Activated CD8-positive, alpha-beta T cell treated with anti-CD3 and anti-CD28 coated beads, Interleukin-2, amount 10 ng/mL, durations not matched to agents 7 days and 5 days (primary cell): ENCODE measurements at regions not wholly inside any gene's neighbourhood (a gene's known extent, or its start where the extent isn't known, plus 50 kb on each side); places are given as distances from the start of the nearest gene placed in this dataset.
"Not testable (repeated sequence)": the region's sequence is repeated elsewhere in the genome, so short reads cannot be mapped to it uniquely, and the experiment has no call there.

Source experiments
- ATAC-seq: fragments of 150-1000 bp; cut with Tn5 transposase; one replicate; pipeline ENCODE4 v1.10.0; 2021; ENCODE audit warnings: moderate library complexity
- CTCF ChIA-PET: fragments of 350-600 bp; sonication (Branson Sonifier 250); formaldehyde crosslinking; loops from one replicate; lab custom pipeline; 2021; ENCODE audit warnings: antibody characterized with exemption; lab: Charles Lee
- POLR2A ChIA-PET: fragments of 350-600 bp; sonication (Branson Sonifier 250); formaldehyde crosslinking; loops from one replicate; lab custom pipeline; 2021; ENCODE audit warnings: antibody characterized with exemption; lab: Charles Lee
- DNase-seq: peaks from one replicate; pipeline ENCODE4 v3.0.0-alpha.2; 2020
- H3K27ac Mint-ChIP-seq: one replicate; pipeline ENCODE4 v1.8.0; 2021; ENCODE audit warnings: mild to moderate bottlenecking, mixed read lengths
- H3K27me3 Mint-ChIP-seq: one replicate; pipeline ENCODE4 v1.8.0; 2021; ENCODE audit warnings: low read depth, mixed read lengths
- H3K36me3 Mint-ChIP-seq: one replicate; pipeline ENCODE4 v1.8.0; 2021; ENCODE audit warnings: low read depth, mixed read lengths
- H3K4me1 Mint-ChIP-seq: one replicate; pipeline ENCODE4 v1.8.0; 2021; ENCODE audit warnings: low read depth, mixed read lengths
- H3K4me3 Mint-ChIP-seq: one replicate; pipeline ENCODE4 v1.8.0; 2021; ENCODE audit warnings: mild to moderate bottlenecking, mixed read lengths
- H3K9me3 Mint-ChIP-seq: one replicate; pipeline ENCODE4 v1.8.0; 2022; ENCODE audit warnings: mixed read lengths; ENCODE audit not compliant: insufficient read depth

DNA sequence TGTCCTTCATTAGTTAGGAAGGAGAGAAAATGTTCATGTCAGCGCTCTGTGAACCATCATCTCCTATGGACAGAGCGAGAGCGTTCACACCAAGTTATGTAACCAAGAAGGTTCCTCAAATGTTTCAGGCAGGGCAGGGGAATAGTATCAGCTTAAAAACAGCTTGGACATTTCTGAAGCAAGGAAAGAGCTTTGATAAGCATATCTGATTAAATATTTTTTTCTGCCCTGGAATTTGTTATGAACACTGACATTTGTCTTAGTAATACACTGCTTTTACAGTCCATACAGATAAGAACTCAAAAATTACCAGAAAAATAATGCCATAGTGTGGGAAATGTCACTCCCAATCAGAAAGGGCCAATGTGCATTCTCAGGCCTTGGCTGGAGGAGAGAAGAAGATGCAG is 66.3 kb upstream of the LIFR start:
- ChIA-PET CTCF (no interaction called here), POLR2A (no interaction called here)
- H3K27ac Mint-ChIP-seq = no peak overlapping the region
- H3K4me3 Mint-ChIP-seq = no peak overlapping the region
- H3K9me3 Mint-ChIP-seq = peaks cover 8% of the 10 kb centered on the region
- no peak for DNase-seq
- H3K36me3 Mint-ChIP-seq = no peaks in the 10 kb centered on the region
- no peak for ATAC-seq
- H3K27me3 Mint-ChIP-seq = peaks cover 2% of the 10 kb centered on the region
- H3K4me1 Mint-ChIP-seq = no peaks in the 10 kb centered on the region

DNA sequence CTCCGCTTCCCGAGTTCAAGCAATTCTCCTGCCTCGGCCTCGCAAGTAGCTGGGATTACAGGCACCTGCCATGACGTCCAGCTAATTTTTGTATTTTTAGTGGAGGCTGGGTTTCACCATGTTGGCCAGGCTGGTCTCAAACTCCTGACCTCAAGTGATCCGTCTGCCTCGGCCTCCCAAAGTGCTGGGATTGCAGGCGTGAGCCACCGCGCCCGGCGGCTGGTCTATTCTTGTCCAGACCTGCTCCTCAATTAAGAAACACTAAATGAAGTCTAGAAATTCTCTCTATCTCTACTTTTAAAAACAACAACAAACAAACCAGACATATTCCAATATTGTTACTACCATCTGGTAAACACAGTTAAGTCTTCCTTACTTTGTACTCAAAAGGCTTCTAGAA is 68.1 kb upstream of the LIFR start:
- H3K36me3 Mint-ChIP-seq, H3K9me3 Mint-ChIP-seq, POLR2A ChIA-PET, H3K27ac Mint-ChIP-seq, DNase-seq, H3K4me1 Mint-ChIP-seq, H3K27me3 Mint-ChIP-seq, CTCF ChIA-PET, H3K4me3 Mint-ChIP-seq, ATAC-seq: not testable (repeated sequence)

DNA sequence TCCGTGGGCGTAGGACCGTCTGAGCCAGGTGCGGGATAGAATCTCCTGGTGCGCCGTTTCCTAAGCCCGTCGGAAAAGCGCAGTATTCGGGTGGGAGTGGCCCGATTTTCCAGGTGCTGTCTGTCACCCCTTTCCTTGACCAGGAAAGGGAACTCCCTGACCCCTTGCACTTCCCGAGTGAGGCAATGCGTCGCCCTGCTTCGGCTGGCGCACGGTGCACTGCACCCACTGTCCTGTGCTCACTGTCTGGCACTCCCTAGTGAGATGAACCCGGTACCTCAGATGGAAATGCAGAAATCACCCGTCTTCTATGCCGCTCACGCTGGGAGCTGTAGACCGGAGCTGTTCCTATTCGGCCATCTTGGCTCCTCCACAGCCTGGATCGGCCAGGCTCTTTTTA is 74.9 kb upstream of the LIFR start:
- H3K4me3 Mint-ChIP-seq, H3K4me1 Mint-ChIP-seq, CTCF ChIA-PET, ATAC-seq, POLR2A ChIA-PET, H3K27me3 Mint-ChIP-seq, DNase-seq, H3K27ac Mint-ChIP-seq, H3K36me3 Mint-ChIP-seq: not testable (repeated sequence)
- peaks cover 17% of the 10 kb centered on the region for H3K9me3 Mint-ChIP-seq

DNA sequence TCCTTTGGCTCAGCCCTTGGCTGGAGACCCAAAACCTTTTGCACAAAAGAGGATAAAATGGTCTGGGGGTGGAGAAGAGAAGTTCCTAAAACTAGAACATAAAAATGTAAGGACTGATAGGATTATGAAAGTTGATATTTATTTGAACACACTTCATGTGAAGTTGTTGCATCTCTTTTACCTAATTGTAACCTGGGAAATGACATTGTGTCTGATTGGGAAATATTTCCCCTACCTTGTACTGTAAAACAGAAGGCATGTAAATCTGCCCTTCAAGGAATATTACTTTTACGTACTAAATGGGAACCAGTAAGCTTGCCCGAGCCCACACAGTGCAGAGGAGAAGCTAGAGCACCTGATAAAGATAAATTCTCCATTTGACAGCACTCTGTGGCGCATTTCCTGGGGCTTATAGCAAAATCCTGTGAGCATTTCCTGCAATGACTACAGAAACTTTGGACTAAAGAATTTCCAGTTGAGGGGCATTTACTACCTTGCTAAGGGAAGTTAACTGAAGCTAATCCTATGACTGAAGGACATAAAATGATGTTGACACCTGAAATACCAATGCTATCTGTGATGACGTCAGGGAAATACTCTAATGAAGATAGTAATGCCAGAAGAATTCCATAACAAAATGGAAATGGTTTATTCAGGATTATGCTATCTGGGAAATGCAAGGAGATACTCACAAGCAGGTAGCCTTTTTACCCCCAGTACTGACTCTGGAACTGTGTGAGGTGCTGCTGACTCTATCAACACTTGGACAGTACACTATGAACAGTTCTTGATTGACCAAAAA is 78.3 kb upstream of the LIFR start:
- Mint-ChIP-seq H3K27me3 (peaks cover 4% of the 10 kb centered on the region), H3K4me1 (no peaks in the 10 kb centered on the region), H3K4me3 (no peak overlapping the region), H3K36me3 (no peaks in the 10 kb centered on the region), H3K9me3 (peaks cover 17% of the 10 kb centered on the region), H3K27ac (no peak overlapping the region)
- CTCF ChIA-PET = no interaction called here
- POLR2A ChIA-PET = no interaction called here
- no peak for ATAC-seq
- no peak for DNase-seq

DNA sequence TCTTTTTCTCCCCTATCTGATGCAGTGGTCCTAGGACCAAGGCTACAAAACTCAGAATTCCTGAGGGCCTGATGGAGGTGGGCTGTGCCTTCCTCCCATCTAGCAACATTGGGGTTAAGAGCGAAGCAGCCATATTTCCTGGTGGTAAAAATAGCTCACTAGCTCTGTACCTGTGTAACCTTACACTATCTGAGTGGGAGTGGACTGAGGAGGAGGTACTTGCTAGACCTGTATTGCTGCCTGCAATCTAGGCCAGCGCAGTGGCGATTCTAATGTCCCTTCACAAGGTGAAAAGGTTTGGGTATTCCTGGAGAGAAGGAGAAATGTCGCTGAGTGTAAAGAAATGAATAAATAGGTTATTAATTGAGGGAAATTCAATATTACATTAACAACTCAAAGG is 80.2 kb upstream of the LIFR start:
- Mint-ChIP-seq H3K36me3 (no peaks in the 10 kb centered on the region), H3K4me3 (no peak overlapping the region), H3K4me1 (no peaks in the 10 kb centered on the region), H3K27me3 (peaks cover 7% of the 10 kb centered on the region), H3K27ac (no peak overlapping the region), H3K9me3 (peaks cover 14% of the 10 kb centered on the region)
- ChIA-PET CTCF (no interaction called here), POLR2A (no interaction called here)
- ATAC-seq (no peak), DNase-seq (no peak)

DNA sequence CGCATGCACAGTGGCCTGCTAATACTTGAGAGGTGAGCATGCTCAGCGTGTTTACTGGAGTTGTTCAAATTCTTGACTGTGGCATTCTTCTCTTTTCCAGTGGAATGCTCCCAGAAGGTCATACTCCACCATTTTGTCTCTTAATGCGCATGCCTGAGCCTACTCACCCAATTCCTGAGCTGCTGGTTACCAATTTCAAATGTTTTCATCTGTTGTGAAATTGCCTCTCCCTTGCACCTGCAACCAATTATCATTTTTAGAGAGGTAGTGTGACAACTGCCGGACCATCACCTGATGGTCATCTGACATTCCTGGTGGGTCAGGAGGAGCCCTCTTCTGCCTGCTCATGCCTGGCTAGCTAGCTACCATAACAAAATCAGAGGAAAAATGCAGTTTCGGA is 82.2 kb upstream of the LIFR start:
- ChIA-PET CTCF (no interaction called here), POLR2A (no interaction called here)
- ATAC-seq (no peak), DNase-seq (no peak)
- H3K9me3 Mint-ChIP-seq = no peaks in the 10 kb centered on the region
- no peak overlapping the region for H3K27ac Mint-ChIP-seq
- no peak overlapping the region for H3K4me3 Mint-ChIP-seq
- no peaks in the 10 kb centered on the region for H3K4me1 Mint-ChIP-seq
- H3K27me3 Mint-ChIP-seq = peaks cover 7% of the 10 kb centered on the region
- H3K36me3 Mint-ChIP-seq = no peaks in the 10 kb centered on the region

DNA sequence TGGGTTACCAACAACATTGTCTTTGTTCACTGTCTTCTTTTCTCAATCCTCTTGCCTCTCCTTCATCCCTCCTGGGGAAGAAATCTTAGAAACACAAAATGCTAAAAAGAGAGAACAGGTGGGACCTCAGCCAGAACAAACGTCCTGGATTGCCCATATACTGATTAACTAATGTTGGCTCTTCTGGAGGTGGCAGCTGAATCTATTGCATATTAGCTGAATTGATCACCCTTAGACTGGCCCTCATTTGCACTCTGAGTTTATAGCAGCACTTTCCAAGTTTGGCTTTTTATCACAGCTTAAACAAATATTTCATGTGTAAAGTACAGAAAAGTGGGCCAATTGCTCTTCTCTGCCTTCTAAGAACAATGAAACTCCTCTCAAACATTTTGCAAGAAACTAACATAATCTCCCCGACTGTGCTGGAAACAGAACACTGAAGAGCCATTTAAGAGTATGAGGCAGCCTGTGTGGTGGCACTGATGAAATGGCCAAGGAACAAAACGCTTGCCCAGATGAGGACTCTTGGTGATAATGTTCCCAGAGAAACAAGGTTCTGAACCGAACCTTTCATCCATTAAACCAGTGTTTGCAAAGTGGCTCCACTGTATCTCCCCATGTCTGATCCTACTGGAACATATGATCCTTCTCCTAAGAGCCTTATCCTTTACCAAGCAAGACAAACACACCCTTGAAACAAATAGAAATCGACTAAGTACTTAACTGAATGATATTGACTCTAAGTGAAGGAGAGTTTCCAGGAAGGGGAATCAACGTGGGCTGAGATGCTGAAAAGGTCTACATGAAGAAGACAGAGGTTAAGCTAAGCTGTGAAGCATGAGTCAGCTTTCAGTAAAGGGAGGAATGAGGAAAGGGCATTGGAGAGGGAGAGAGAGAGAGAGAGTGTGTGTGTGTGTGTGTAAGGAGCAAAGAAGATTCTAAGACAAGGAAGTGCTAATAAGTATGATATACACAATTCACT is 83.2 kb upstream of the LIFR start:
- Mint-ChIP-seq H3K27me3 (peaks cover 7% of the 10 kb centered on the region), H3K4me3 (no peak overlapping the region), H3K27ac (no peak overlapping the region), H3K9me3 (no peaks in the 10 kb centered on the region), H3K36me3 (no peaks in the 10 kb centered on the region), H3K4me1 (no peaks in the 10 kb centered on the region)
- ATAC-seq = no peak
- DNase-seq = no peak
- CTCF ChIA-PET = no interaction called here
- POLR2A ChIA-PET = no interaction called here

DNA sequence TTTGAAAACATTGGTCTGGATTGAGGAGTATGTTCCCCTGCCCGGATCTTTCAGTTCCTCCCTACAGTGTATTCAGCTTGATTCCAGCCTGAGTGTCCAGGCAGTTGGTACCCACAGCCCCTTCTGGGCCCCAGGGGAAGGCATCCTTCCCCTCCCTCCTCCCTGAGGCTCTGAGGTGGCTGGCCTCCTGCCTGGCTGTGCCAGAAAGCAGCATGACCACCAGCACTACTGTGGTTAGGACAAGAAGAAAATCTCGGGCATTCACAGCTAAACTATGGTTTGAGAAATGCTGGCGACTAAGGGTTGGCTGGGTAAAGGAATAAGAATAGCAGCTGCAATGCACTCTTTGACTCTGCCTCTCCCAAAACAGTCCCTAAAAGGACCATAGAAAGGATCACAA is 84.6 kb upstream of the LIFR start:
- H3K9me3 Mint-ChIP-seq = no peaks in the 10 kb centered on the region
- POLR2A ChIA-PET = no interaction called here
- H3K27ac Mint-ChIP-seq = no peak overlapping the region
- H3K4me3 Mint-ChIP-seq = no peak overlapping the region
- H3K36me3 Mint-ChIP-seq = no peaks in the 10 kb centered on the region
- peaks cover 7% of the 10 kb centered on the region for H3K27me3 Mint-ChIP-seq
- CTCF ChIA-PET = no interaction called here
- DNase-seq (no peak), ATAC-seq (no peak)
- no peaks in the 10 kb centered on the region for H3K4me1 Mint-ChIP-seq

DNA sequence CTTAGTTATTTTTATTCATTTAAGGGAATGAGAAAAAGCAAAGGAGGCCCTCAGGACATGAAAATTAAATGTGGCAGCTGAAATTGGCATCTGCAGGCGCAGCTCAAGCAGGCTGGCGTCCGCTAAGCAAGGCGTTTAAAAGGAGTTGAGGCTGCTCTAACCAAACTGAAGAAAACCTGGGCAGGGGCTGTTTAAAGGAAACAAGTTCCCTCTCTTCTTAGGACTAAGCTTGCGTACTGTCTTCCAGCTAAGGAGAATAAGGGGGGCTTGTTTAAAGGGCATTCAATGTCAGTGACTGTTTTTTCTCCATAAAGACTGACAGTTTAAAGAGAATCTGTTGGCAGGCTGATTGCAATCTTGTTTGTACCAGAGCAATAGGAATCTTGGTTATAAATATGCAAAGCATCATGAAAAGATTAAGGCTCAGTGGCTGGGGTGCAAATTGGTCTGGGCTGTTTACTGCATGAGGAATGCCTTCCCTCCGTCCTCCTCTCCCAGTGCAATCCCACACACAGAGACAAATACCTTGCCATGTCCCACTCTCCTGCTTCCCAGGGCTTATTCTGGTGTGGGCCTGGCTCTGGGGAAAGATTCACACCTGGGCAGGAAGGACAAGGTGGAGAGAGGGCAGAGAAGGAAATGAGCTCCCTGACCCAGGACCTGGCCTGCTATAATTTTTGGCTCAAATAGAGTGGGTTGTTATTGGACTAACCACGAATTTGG is 85.9 kb upstream of the LIFR start:
- no peaks in the 10 kb centered on the region for H3K4me1 Mint-ChIP-seq
- H3K9me3 Mint-ChIP-seq = no peaks in the 10 kb centered on the region
- H3K27me3 Mint-ChIP-seq = peaks cover 7% of the 10 kb centered on the region
- no peak overlapping the region for H3K27ac Mint-ChIP-seq
- no peak overlapping the region for H3K4me3 Mint-ChIP-seq
- POLR2A ChIA-PET = no interaction called here
- H3K36me3 Mint-ChIP-seq = no peaks in the 10 kb centered on the region
- DNase-seq = no peak
- CTCF ChIA-PET = no interaction called here
- ATAC-seq = no peak

DNA sequence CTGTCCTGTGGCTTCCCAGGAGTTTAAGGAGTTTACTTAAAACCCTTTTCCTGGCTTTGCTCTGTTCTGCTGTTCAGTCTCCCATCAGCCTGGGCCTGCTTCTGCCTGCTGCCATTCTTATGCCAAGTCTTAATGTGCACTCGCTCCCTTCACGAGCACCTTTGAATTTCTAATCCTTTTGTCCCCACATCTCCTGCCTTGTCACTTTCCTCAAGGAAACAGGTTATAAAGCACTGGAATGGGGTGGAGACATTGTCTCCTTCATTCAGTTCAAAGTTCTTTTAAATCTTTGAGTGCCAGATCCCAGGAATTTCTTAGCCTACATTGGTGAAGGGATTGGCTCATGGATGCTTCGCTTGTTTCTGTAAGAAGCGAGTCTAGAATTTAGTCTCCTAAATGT is 87.2 kb upstream of the LIFR start:
- H3K27me3 Mint-ChIP-seq = peaks cover 5% of the 10 kb centered on the region
- no peaks in the 10 kb centered on the region for H3K9me3 Mint-ChIP-seq
- H3K4me3 Mint-ChIP-seq = no peak overlapping the region
- ChIA-PET CTCF (no interaction called here), POLR2A (no interaction called here)
- no peak overlapping the region for H3K27ac Mint-ChIP-seq
- ATAC-seq = no peak
- H3K4me1 Mint-ChIP-seq = no peaks in the 10 kb centered on the region
- no peaks in the 10 kb centered on the region for H3K36me3 Mint-ChIP-seq
- DNase-seq = no peak

DNA sequence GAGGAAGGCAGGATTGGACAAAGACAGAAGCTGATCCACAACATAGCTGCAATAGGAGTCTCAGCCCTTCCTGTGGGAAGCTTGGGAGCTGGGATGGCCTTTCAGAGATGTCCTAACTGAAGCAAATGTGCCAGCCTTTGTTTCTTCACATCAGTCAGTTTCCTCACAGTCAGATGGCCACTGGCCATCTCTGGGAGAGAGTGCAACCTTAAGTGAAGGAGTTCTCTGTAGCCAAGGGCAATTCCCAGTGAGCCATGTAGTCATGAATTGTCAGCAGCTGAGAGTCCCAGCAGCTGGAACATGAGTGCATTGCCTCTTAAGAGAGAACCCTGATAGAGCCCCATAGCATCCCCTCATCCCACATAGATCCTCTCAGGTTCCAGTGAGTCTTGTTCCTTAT is 89.1 kb upstream of the LIFR start:
- Mint-ChIP-seq H3K4me3 (no peak overlapping the region), H3K27ac (no peak overlapping the region), H3K9me3 (no peaks in the 10 kb centered on the region), H3K27me3 (no peaks in the 10 kb centered on the region), H3K36me3 (no peaks in the 10 kb centered on the region), H3K4me1 (peaks cover under 1% of the 10 kb centered on the region)
- DNase-seq (no peak), ATAC-seq (no peak)
- ChIA-PET CTCF (no interaction called here), POLR2A (no interaction called here)
